ENCODE measurements at regions not wholly inside any gene's neighbourhood (a gene's known extent, or its start where the extent isn't known, plus 50 kb on each side); places are given as distances from the start of the nearest gene placed in this dataset.

DNA sequence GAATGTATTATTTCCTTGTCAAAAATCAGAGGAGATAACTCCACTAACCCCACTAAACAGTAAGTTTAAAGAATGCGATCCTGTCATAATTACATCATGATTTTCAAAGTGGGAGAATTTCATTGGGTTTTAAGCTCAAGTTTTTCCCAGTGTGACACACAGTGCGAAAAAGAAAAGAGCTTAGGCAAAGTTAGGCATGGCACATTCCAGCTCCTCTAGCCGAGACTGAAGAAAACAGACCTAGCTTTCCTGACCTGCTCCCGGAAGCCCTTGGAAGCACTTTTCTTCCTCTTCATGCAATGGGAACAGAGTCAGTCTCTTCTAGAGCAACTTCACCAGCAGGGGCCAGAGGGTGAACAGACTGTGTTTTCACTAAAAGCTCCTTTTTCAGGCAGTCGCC, 76.6 kb upstream of the AKIP1 start:
- TF ChIP-seq, protein P1, sequence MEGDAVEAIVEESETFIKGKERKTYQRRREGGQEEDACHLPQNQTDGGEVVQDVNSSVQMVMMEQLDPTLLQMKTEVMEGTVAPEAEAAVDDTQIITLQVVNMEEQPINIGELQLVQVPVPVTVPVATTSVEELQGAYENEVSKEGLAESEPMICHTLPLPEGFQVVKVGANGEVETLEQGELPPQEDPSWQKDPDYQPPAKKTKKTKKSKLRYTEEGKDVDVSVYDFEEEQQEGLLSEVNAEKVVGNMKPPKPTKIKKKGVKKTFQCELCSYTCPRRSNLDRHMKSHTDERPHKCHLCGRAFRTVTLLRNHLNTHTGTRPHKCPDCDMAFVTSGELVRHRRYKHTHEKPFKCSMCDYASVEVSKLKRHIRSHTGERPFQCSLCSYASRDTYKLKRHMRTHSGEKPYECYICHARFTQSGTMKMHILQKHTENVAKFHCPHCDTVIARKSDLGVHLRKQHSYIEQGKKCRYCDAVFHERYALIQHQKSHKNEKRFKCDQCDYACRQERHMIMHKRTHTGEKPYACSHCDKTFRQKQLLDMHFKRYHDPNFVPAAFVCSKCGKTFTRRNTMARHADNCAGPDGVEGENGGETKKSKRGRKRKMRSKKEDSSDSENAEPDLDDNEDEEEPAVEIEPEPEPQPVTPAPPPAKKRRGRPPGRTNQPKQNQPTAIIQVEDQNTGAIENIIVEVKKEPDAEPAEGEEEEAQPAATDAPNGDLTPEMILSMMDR (conservative IDR thresholded peaks at IDR 0.05) = no peak
- TF ChIP-seq ZFX (IDR thresholded peaks at IDR 0.05) = no peak
